Colonic mucosa (tissue), 4 donors: ENCODE measurements at regions not wholly inside any gene's neighbourhood (a gene's known extent, or its start where the extent isn't known, plus 50 kb on each side); places are given as distances from the start of the nearest gene placed in this dataset.
"Not testable (repeated sequence)": the region's sequence is repeated elsewhere in the genome, so short reads cannot be mapped to it uniquely, and the experiment has no call there.

Experiments used
- DNase-seq: peaks from one replicate; pipeline ENCODE4 v3.0.0-alpha.2; 2020
- H3K27ac ChIP-seq: fragments of 200-600 bp; one replicate; pipeline ENCODE4 v1.8.0; 2021
- H3K27me3 ChIP-seq: fragments of 200-600 bp; one replicate; pipeline ENCODE4 v1.8.0; 2021
- H3K36me3 ChIP-seq: fragments of 200-600 bp; one replicate; pipeline ENCODE4 v1.8.0; 2021
- H3K4me1 ChIP-seq: fragments of 200-600 bp; one replicate; pipeline ENCODE4 v1.8.0; 2021; ENCODE audit warnings: mild to moderate bottlenecking
- H3K4me3 ChIP-seq: fragments of 200-600 bp; one replicate; pipeline ENCODE4 v1.8.0; 2021
- H3K9ac ChIP-seq, 2 donors: one replicate each; pipeline ENCODE4 v1.7.0; 2013; ENCODE audit warnings: control low read depth in 2 of 2, low read depth in 2 of 2, low read length in 2 of 2
- H3K9me3 ChIP-seq: fragments of 200-600 bp; one replicate; pipeline ENCODE4 v1.8.0; 2021
- intact Hi-C: fragments of 100-400 bp; cut with DNase I; formaldehyde crosslinking; loops from one replicate; pipeline ENCODE4 v1.14.1; 2022
- TF ChIP-seq, protein P1 (sequence below): fragments of 200-600 bp; IDR thresholded peaks from one replicate; pipeline ENCODE4 v1.8.0; 2022; ENCODE audit warnings: antibody characterized with exemption, mild to moderate bottlenecking
- donor health status: healthy.
- donor health status: DM: no; HTN: no; CAD: no.
- donor health status: DM: no; HTN: no; CAD: no.

DNA sequence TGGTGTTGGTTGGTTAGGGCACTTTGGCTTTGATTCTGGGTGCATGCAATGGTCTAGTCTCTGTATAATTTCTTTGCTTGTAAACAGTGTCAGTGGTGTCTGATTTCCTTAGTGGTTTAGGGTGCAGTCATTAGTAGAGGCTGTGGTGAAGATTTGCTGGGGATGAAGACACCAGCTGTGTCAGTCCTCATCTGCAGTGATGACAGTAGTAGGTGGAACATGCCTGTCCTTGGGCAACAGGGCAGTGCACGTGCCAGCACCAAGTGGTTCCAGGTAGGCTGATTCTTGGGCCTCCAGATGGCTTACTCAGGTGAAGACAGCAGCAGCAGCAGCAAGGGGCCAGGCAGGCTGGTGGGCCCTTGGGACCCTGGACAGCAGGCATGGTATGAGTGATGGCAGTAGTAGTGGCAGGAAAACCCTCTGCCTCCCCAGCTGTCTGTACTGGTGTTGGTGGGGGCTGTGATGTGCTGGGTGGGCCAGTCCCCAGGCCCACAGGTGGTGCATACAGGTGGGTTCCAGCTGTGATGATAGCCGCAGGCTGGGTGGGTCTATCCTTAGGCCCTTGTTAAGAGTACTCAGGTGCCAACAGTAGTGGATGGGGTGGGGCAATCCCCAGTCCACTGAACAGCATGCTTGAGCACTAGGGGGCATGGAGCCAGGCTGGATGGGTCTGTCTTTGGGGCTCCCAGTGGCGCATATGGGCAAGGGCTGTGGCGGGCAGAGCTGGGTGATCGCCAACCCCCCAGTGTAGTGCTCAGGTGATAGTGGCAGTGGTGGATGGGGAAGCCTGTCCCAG, 140.7 kb upstream of the THUMPD2 start:
- intact Hi-C loops = no loop called here
- no peaks in the 10 kb centered on the region for H3K9me3 ChIP-seq

GRCh38 chr2:39918886-39919285, 139.8 kb upstream of the THUMPD2 start:
- no peak for DNase-seq
- Histone ChIP-seq H3K36me3 (no peaks in the 10 kb centered on the region), H3K9me3 (no peaks in the 10 kb centered on the region), H3K9ac (no peak overlapping the region), H3K4me1 (no peaks in the 10 kb centered on the region), H3K27ac (no peak overlapping the region), H3K27me3 (no peaks in the 10 kb centered on the region), H3K4me3 (no peak overlapping the region)
- TF ChIP-seq, protein P1, sequence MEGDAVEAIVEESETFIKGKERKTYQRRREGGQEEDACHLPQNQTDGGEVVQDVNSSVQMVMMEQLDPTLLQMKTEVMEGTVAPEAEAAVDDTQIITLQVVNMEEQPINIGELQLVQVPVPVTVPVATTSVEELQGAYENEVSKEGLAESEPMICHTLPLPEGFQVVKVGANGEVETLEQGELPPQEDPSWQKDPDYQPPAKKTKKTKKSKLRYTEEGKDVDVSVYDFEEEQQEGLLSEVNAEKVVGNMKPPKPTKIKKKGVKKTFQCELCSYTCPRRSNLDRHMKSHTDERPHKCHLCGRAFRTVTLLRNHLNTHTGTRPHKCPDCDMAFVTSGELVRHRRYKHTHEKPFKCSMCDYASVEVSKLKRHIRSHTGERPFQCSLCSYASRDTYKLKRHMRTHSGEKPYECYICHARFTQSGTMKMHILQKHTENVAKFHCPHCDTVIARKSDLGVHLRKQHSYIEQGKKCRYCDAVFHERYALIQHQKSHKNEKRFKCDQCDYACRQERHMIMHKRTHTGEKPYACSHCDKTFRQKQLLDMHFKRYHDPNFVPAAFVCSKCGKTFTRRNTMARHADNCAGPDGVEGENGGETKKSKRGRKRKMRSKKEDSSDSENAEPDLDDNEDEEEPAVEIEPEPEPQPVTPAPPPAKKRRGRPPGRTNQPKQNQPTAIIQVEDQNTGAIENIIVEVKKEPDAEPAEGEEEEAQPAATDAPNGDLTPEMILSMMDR = no peak
- intact Hi-C loops = no loop called here

More for the DNA sequence above, 140.7 kb upstream of the THUMPD2 start:
- Histone ChIP-seq H3K36me3 (no peaks in the 10 kb centered on the region), H3K4me1 (no peaks in the 10 kb centered on the region), H3K4me3 (no peak overlapping the region), H3K9ac (no peak overlapping the region), H3K27ac (no peak overlapping the region), H3K27me3 (no peaks in the 10 kb centered on the region)
- DNase-seq = no peak
- TF ChIP-seq, protein P1 = no peak

- H3K4me3 ChIP-seq, DNase-seq, intact Hi-C loops, H3K9ac ChIP-seq, H3K9me3 ChIP-seq, H3K4me1 ChIP-seq, H3K36me3 ChIP-seq, H3K27me3 ChIP-seq, H3K27ac ChIP-seq: not testable (repeated sequence)
Measured at GRCh38 chr2:39917371-39917770, 138.3 kb upstream of the THUMPD2 start.

DNA sequence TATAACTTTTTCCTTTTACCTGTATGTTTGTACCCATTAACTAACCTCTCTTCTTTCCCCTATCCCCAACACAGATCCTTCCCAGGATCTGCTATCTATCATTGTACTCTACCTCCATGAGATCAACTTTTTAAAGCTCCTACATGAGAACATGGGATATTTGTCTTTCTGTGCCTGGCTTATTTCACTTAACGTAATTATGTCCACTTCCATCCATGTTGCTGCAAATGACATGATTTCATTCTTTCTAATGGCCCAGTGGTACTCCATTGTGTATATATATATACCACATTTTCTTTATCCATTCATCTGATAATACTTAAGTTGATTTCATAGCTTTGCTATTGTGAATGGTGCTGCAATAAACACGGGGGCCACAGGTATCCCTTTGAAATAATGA, 135.9 kb upstream of the THUMPD2 start:
- DNase-seq = no peak
- H3K4me3 ChIP-seq = no peak overlapping the region
- H3K4me1 ChIP-seq = no peaks in the 10 kb centered on the region
- no peak overlapping the region for H3K27ac ChIP-seq
- TF ChIP-seq, protein P1 = no peak
- H3K9me3 ChIP-seq = no peaks in the 10 kb centered on the region
- no peaks in the 10 kb centered on the region for H3K36me3 ChIP-seq
- no peaks in the 10 kb centered on the region for H3K27me3 ChIP-seq
- H3K9ac ChIP-seq = no peak overlapping the region
- intact Hi-C loops = loop anchor here (2.0 to 5.0 kb wide), 2 partner anchors 640 to 1867 kb away; no protein-coding TSS in a partner anchor

DNA sequence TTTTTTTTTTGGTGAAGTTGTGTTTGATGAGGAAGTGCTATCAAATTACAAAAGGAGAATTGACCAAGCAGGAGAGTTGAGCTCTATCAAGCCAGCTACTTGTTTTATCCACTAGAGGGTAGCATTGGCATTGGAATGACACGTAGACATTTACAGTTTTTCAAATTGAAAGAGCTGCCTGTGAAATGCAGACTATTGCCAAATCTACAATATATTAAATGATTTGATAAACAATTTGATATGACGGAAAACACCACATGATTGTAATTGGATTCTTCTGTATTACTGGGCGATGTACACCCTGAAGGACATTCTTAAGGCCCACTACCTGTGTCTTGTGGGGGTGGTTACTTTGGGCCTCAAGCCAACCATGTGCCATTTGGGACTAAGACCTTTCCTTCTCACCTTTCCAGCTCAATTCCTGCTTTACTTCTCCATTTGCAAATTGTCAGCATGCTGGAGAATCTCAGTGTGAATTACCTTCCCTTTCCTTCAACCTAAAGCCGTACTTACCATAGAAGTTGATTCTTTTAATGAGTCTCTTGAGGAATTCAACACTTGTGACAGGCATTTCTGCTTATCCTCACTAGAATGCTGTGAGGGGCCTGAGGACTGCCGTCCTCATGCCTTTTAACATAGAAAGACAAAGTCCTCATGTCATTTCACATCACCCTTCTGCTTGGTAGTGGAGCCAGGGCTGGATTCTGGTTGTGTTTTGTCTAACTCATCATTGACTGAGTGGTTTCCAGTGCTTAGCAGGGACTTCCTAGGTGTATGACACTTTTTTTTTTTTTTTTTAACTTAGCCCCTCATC, 134.8 kb upstream of the THUMPD2 start:
- Histone ChIP-seq H3K4me3 (no peak overlapping the region), H3K27me3 (no peaks in the 10 kb centered on the region), H3K36me3 (no peaks in the 10 kb centered on the region), H3K9ac (no peak overlapping the region), H3K9me3 (no peaks in the 10 kb centered on the region), H3K4me1 (no peaks in the 10 kb centered on the region), H3K27ac (no peak overlapping the region)
- no peak for DNase-seq
- intact Hi-C loops = loop anchor here (2.0 to 5.0 kb wide), 2 partner anchors 641 to 1868 kb away; no protein-coding TSS in a partner anchor
- TF ChIP-seq, protein P1 = peak; percentile 78
